Putamen (tissue), 1 donor: ENCODE measurements at regions not wholly inside any gene's neighbourhood (a gene's known extent, or its start where the extent isn't known, plus 50 kb on each side); places are given as distances from the start of the nearest gene placed in this dataset.
"Not testable (repeated sequence)": the region's sequence is repeated elsewhere in the genome, so short reads cannot be mapped to it uniquely, and the experiment has no call there.

Source experiments
- DNase-seq: peaks from one replicate; pipeline ENCODE4 v3.0.0-alpha.2; 2016; ENCODE audit warnings: low spot score

DNA sequence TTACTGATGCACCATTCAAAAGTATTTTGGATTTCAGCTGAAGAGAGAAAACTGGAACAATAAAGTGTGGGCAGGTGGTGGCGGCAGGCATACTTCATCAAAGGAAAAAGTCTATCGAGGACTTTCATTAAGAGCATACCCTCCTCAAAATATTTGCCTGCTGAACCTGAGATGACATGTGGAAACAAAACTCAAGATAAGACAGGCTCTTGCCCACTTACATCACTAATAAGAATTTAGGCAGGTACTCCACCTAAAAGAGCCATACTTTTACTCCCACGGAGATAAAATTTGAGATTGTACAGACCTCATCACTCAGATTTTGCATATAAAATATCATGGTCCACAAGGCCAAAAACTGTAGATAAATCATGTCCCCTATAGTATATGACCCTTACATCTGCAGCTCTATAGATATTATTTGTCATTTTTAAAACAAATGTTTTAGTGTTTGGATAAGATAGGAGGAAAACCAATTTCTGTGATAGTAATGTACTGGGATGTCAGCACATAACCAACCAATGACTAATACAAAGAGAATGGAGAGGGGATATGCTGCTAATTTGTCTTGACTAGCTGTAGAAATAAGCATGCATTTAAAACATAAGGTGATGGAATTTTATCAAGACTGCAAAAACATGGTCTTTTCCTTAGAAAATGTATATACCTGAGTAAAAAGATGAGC lies 730.6 kb upstream of the ZNF608 start:
- DNase-seq: no peak

DNA sequence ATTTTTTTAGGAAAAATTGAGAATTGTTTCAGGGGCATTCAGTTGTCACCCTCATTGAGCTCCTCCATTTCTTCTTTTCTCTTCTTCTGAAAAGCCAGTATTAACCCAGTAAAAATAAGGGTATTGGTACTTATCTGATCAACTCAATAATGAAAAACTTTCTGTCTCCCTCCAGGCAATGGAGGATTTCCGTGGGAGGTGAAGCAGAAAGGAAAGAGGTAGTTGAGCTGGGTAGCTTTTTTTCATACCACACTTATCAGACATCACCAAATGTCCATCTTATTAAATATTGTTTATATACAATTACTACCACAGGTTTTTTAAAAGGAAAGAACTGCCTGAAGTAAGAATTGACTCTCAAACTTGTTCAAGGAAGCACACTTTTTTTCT lies 731.1 kb upstream of the ZNF608 start:
- no peak for DNase-seq

DNA sequence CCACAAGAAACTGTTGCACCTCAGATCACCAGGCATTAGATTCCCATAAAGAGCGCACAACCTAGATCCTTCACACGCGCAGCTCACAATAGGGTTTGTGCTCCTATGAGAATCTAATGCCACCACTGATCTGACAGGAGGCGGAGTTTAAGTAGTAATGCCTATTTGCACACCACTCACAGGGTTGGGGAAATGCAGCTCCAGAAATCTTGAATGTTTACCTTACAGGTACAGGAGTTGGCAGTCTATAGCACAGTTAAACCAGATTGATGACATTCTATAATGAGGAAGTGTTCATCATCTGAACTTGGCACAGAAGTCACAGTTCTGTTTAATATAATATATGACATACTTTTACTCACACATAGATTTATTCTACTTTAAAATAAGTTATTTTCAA lies 732.2 kb upstream of the ZNF608 start:
- DNase-seq: no peak

DNA sequence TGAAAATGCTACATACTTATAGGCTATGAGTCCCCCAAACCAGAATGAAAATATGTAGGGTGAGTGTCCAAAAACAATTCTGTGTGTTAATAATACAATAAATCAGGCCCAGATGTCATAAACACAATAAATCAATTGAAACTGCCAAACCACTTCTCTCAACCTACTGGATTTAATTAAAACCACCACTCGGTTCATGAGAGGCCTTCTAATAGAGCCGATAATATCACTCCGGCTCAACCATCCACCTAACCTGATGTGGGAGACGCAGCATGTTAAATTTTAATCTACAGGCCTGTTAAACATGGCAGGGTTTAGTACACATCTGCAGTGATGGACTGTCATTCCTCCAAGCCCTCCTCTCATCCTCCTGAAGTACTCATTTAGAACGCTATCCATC lies 734.5 kb upstream of the ZNF608 start:
- DNase-seq: no peak

DNA sequence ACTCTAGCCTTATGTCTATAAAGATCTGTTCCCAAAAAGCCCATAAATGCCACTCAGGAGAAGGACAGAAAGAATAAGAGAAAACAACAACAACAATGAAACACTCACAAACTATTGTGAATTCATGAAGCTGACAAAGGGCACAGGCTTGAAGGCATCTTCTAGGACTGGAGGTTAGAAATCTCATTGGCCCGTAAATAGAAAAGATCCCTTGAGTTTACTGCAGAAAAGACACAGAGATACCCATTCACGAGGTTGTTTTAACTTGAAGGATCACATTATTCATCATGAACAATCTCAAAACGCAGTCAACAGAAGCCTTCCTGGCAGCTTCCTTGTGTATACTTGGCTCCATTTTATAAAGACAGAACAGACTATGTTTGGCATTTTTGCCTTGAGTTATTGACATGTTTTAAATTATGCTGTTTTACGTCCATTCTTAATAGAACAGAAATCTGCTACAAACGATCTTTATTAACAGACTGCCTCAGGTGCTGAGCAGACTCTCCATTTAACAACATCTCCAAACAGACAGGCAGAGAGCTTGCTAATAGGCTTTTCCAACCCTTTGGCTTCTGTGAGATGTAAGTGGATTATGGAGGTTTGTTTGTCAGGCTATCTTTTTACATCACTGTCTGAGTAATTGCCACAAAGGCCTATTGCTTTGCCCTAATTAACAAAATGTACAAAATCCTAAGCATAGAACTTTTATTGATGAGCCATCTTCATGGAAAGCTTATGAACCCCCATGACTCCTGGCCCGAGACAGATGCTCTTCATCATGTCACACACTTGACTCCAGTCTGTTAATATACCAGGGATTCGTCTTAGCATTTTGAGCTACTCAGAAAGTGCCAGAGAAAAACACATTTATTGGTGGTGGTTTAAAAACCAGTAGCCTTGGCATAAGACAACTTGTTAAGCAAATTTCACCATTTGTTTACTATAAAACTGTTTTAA lies 735.3 kb upstream of the ZNF608 start:
- no peak for DNase-seq

DNA sequence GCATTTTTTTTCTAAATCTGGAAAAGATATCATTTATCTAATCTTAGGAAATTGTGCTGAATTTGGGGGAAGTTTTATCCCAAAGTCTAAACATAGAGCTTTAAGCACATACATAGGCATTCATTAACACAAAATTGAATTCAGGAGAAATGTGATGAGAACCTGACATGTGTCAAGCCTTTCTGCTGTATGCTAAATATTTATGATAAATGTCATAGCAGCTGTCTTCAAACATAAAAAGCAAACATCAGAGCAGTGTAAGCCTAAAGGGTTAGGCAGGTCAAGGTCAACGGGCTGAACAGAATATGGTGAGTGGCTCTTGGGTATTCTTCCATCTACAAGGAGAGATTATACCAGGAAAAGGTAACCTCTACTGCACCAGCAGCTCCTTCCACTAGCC lies 737.2 kb upstream of the ZNF608 start:
- no peak for DNase-seq

DNA sequence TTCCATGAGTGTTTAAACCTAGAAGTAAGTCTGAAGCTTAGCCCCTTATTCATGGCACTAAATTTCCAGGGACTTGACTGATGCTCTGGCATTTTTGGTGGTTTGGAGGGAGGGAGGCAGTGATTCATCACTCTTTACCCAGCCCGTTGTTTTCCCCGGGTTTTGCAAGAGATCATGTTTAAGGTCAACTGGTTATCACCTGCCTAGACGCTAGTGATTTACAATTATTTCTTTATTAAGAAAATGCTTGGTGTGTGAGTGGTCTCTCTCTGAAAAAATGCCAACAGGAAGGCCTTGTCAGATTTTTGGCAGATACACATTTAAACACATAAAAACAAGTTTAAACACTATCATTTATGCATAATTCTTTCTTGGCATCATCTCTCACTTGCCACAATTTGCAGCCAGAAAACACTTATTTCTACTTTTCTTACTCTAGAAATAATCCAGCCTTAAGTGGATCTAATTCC lies 737.9 kb upstream of the ZNF608 start:
- no peak for DNase-seq

DNA sequence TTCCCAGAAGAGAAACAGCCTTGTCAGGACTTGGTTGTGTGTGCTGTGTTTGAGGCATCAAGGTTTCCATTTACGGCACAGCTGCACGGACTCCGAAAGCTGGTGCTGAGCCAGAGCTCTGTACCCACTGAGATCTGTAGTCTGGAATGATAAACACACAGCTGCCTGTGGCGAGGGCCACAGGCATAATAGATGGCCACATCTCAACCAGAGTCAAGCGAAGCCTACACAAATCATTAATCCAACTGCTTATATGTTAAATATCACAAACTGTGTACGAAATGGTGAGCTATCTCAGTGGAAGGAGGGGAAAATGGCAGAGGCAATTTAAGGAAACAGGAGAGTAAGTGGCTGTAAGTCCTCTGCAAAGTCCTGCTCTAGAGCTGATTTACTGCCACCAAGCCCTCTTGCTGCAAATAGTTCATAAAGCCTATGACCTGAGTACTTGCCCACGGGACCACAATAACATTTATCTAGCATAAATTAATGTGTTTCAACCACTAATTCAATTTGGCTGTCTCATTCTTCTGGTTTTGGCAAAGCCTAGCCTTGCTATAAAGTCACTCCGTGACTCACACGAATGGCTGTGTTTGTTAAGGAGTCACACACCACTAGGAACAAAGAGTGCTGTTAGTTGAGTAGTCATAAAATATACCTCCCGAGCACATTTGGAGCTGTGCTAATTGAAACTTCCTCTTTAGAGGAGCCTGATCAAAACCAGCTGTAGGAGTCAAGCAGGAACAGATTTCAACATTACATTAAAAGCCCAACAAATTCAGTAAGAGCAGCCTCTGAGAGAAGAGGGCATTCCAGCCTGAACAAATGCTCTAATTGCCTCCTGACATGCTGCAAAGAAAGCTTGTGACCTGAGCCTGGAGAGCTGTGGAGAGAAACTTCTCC lies 738.6 kb upstream of the ZNF608 start:
- DNase-seq: peak; percentile 89

DNA sequence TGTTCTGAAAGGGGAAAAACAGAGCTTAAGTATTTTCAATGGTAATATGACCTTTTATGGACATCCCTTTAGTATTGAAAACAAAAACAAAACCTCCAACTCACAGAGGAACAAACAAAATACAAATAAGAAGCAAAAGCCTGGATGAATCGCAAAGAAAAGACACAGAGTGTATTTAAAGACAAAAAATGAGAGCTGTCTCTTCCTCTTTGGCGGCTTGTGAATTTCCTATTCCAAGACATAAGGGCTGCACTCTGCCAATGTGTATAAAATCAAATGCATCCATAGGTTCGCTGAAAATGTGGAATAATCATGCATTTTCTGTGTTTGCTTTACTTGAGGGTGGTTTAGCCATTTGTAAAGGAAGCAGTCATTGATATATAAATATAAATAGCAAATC lies 739.3 kb upstream of the ZNF608 start:
- DNase-seq: no peak

DNA sequence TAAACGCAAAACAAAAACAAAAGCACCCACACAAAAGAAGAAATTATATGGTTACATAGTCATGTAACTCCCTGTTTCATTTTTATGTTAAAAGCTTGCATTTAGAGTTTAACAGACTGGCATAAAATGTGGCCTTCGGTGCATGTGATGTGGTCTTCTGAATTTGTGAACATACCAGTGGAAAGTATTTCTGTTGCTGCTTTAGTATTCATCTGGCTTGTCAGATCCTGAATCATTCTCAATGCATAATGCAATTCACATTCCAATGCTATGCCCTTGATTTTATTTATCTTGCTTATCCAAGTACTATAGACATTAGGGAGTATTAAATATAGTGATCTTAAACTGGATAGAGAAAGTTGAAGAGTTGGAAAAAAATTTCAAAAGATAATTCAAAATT lies 740.2 kb upstream of the ZNF608 start:
- DNase-seq: no peak

DNA sequence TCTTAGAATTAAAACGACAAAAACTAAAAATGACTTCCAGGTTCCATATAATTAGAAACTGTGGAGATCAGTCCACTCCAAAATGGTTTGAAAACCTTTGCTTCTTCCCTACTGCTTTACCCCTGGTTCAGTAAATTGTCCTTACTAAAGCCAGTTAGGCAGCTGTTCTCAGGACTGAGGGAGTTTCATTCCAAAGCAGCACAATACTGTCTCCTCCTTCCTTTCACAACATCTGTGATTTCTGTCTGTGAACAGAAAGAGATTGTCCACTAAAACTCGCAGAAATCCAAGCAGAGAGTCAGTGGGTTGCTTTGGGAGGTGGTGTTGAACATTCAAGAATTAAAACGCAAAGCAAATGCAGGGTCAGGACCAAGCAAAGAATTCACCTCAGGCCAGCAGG lies 740.8 kb upstream of the ZNF608 start:
- peak; percentile 63 for DNase-seq

DNA sequence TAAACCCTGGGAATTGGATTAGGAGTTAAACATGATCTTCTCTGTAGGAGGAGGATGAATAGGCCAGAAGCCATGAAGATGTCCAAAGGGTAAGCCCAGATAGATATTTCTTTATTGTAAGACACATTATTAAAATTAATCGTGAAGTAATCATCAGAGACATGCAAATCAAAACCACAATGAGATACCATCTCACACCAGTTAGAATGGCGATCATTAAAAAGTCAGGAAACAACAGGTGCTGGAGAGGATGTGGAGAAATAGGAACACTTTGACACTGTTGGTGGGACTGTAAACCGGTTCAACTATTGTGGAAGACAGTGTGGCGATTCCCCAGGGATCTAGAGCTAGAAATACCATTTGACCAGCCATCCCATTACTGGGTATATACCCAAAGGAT lies 741.2 kb upstream of the ZNF608 start:
- not testable (repeated sequence) for DNase-seq

DNA sequence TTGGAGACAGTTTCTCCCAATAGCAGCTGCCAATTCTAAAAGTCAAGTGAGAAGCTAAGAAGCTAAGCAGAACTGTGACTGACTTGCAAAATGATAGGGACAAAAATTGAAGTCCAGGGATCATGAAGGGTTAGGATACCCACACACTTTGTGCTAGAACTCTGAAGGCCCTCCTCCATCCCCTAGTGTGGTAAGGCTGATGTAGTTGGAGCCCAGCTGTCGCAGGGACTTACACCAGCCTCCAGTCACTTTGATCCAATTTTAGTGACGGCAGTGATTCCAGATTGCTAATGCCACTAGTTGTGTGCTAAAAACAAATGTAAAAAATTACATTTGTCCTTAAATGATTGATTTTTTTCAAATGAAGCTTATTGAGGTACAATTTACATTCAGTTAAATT lies 742.7 kb upstream of the ZNF608 start:
- no peak for DNase-seq

DNA sequence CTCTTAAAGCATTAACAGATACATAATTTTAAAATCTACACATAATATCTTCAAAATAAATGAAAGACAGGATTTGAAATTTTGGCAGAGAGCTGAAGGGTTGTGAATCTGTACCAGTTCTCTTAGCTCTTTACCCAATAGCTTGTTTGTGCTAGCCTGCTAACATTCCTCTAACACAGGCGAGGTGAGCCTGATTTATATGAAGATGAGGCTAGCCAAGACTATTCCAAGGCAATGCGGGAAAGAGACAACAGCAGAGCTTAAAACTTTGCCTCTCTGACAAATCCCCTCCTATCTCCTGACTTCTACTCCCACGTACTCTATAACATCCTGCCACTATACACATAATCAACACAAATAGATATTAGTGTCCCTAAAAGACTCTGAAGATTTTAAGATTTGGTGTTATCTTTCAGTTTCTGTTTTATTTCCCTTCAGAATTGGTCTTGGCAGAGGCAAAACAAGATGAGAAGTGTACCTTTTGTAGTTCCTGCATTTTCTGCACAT lies 745.6 kb upstream of the ZNF608 start:
- DNase-seq: no peak

DNA sequence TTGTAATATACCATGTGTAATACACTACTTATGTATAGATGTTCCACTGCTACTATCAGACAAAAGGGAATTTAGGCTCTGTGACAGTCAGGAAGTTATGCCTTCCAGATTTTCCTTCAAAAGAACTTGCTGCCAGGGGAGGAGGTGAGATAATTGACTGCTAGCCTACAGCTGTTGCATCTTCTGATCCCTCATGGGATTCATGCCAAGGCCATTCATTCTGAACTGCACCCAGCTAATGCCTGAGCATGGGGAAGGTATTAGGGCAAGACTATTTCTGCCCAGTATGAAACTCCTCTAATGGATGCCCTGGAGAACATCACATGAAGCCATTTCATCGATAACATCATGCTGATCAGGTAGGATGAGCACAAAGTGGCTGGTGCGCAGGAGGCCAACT lies 746.5 kb upstream of the ZNF608 start:
- DNase-seq: no peak

DNA sequence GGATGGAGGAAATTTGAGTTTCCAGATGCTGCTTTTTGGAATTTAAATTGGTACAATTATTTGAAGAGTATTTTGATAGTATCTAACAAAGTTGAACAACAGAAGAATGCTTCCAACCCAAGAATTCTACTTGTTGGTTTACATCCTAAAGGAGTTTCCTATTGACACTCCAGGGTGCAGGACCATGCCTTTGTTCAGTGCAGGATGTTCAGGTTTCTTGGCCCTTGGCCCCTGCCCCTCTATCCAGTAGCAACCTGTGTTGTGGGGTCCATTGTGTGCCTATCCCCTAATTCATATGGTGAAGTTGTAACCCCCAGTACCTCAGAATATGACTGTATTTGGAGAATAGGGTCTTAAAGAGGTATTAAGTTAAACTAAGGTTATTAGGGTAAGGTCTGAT lies 750.0 kb upstream of the ZNF608 start:
- no peak for DNase-seq

DNA sequence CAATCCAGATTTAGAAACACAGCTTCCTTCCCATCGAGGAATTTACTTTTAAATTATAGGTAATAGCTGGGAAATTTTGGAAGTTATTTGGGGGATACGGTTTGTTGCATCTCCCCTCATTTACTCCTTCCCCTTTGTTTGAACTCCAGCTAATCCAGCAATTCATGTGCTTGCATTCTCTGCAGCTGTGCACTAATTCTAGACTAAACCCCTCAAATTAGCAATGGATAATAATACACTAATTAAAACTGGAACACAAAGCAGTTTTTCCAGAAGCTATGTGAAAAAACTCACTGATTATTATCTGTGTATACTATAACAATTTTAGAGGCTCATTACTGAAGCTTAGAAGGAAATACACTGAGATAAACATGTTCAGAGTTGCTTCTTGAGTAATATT lies 751.2 kb upstream of the ZNF608 start:
- DNase-seq: no peak

DNA sequence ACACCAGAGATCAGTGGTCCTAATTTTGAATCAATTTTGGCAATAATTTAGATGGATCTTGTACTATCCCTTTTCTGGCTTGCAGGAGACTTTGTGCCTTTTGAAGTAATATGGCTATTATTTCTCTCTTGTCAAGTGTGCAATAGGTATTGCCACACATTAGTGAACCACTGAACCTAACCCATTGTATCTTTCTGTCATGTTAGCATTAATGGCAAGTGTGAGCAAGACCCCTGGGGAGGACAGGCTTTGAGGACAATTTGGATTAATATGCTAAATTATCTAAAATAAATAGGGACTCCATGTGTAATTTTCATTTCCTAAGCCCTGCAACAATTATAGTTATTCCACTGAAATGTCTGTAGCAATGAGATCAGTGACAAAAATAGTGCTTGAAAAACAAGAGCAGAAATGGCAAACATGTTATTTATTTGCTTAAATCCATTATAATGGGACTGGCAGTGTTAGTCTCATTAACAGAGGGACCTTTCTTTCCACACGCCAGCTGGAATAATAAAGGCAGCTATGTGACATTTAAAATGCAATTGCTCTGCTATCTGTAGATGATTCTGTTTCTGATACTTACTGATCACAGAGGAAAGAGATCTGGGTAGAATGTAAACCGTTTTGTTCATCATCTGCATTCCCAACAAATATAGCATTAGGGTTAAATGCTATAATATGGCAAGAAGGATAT lies 753.3 kb upstream of the ZNF608 start:
- peak; percentile 87 for DNase-seq

DNA sequence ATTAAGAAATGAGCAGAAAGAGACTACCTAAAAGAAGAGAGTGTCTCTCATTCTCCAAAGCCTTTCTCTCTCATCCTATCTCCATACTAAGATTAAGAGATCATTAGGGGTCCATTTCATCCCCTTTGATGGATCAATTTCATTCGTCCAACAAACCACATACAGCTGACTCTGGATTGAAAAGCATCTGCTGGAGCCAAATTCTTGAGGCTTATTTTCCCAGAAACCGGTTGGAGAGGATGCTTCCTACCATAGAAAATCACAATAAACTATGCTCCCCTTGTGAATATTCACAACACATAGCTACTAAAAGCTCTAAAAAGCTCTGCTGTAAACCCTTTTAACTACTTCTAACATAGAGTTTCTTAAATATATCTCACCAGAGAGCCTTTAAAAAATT lies 755.0 kb upstream of the ZNF608 start:
- DNase-seq: no peak

DNA sequence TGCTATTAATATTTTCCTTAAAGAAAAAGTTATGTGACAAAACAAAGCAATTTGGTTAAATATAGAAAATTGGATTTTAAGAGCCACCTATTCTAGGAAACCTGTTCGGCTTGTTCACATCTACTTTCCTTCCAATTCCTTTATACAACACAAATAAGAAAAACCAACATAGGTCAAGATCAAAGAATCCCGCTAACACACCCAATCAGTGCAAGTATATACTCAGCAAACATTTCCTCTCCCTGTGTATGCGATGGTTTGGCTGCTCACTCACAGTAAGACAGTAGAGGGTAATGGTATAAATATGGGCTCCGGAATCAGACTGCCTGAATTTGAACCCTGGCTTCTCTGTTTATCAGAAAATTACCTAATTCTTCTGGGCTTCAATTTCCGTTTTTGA lies 757.5 kb upstream of the ZNF608 start:
- no peak for DNase-seq

DNA sequence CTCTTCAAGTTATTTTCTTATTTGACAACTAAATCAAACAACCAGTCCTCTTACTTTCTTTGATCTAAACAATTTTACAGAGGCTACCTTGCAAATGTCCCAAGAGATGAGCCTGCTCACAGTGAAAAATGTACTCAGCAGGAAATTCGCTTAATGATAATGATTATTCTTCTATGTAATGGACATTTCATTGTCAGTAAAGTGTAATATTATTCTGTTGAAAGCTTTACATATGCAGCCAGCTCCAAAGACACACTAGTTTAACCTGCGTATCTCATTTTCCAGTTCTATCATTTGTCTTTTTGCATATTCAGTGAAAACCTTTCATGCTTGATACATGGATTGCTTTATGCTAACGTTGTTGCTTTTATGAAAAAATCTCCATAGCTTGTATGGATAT lies 758.7 kb upstream of the ZNF608 start:
- no peak for DNase-seq

DNA sequence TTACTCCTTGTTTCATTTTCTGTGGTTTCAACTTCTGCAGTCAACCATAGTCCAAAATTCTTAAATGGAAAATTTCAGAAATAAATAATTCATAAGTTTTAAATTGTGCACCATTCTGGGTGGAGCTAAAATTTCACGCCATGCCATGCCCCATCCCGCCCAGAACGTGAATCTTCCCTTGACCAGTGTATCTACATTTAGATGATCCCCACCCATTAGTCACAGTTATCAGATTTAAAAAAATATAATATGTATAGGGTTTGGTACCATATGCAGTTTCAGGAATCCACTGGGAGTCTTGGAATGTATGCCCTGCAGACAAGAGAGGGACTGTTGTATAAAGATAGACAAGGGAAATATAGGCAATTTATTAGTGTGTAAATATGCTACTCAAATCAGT lies 759.7 kb upstream of the ZNF608 start:
- no peak for DNase-seq
